Neural cell (in vitro differentiated cells): ENCODE measurements at regions not wholly inside any gene's neighbourhood (a gene's known extent, or its start where the extent isn't known, plus 50 kb on each side); places are given as distances from the start of the nearest gene placed in this dataset.

Experiments
- CTCF ChIP-seq: fragments of 450-650 bp; IDR thresholded peaks from 2 replicates; pipeline ENCODE4 v1.5.1; 2014; ENCODE audit warnings: antibody characterized with exemption, mild to moderate bottlenecking, moderate library complexity; ENCODE audit not compliant: poor library complexity, severe bottlenecking
- EP300 ChIP-seq: fragments of 450-650 bp; conservative IDR thresholded peaks from 2 replicates; pipeline ENCODE4 v1.6.1; 2014; ENCODE audit warnings: antibody characterized with exemption, mild to moderate bottlenecking, moderate library complexity; ENCODE audit not compliant: poor library complexity, severe bottlenecking
- EZH2 ChIP-seq: fragments of 200-600, 300-800 bp; shearing (Covaris generic), sonication (generic); IDR thresholded peaks from 2 replicates; pipeline ENCODE4 v1.6.1; 2014; ENCODE audit warnings: antibody characterized with exemption, low read length, borderline replicate concordance, mild to moderate bottlenecking; ENCODE audit not compliant: insufficient read depth, poor library complexity, severe bottlenecking
- RAD21 ChIP-seq: fragments of 450-650 bp; conservative IDR thresholded peaks from 2 replicates; pipeline ENCODE4 v1.6.1; 2014; ENCODE audit warnings: antibody characterized with exemption, mild to moderate bottlenecking, moderate library complexity
- REST ChIP-seq: IDR thresholded peaks from 2 replicates; pipeline ENCODE4 v1.6.1; 2012; ENCODE audit warnings: borderline replicate concordance
- TAF1 ChIP-seq: IDR thresholded peaks from 2 replicates; pipeline ENCODE4 v1.6.1; 2012; ENCODE audit warnings: low read depth

- no peak for TF ChIP-seq EZH2
- no peak for TF ChIP-seq CTCF
- no peak for TF ChIP-seq EP300
- no peak for TF ChIP-seq TAF1
- no peak for TF ChIP-seq RAD21
- TF ChIP-seq REST: no peak
Measured at GRCh38 chr9:88751781-88752180, 216.8 kb downstream of the NXNL2 start.
